K562 (cell line): ENCODE measurements at regions not wholly inside any gene's neighbourhood (a gene's known extent, or its start where the extent isn't known, plus 50 kb on each side); places are given as distances from the start of the nearest gene placed in this dataset.

ENCODE experiments used
- ATAC-seq: fragments of 200-7000 bp; cut with Tn5 transposase; 3 replicates; pipeline ENCODE4 v1.9.1; 2020; ENCODE audit warnings: moderate library complexity
- BruUV-seq: library from RNA; stranded (reverse); fragments of 400-500 nt; replicated peaks from 2 replicates; lab custom pipeline; 2021; lab: Mats Ljungman, UMichigan
- CTCF ChIA-PET: fragments of 300-600 bp; formaldehyde crosslinking; extraction: SDS; loops from one replicate; lab custom pipeline; 2021; ENCODE audit warnings: low intra/inter-chr PET ratio; lab: Yijun Ruan, JAX
- POLR2A ChIA-PET: fragments of 300-600, 350-650 bp; sonication (Branson Sonifier 250); formaldehyde crosslinking; extraction: SDS; loops from one replicate; lab custom pipeline; 2021; ENCODE audit warnings: antibody characterized with exemption, inconsistent platforms; lab: Yijun Ruan, JAX
- DNase-seq, 4 experiments: peaks; one replicate each; pipeline versions ENCODE4 v3.0.0 to v3.0.0-alpha.2; 2011 to 2018; ENCODE audit warnings: low spot score in 3 of 4, mixed read lengths in 3 of 4; ENCODE audit errors: extremely low read depth in 1 of 4
- FAIRE-seq: peaks from 2 replicates; lab custom pipeline; 2011; peaks lifted over from hg19 to GRCh38; lab: Jason Lieb, UNC
- H2AFZ ChIP-seq: 2 replicates; pipeline ENCODE4 v1.6.0; 2011; ENCODE audit warnings: low read depth, low read length, control low read depth, inconsistent platforms
- H3K27ac ChIP-seq: fragments of 200-600 bp; 3 replicates; pipeline ENCODE4 v1.8.0; 2011; ENCODE audit warnings: low read depth, mild to moderate bottlenecking, control low read depth, inconsistent platforms, low read length, moderate library complexity, mixed read lengths; ENCODE audit errors: extremely low read depth
- H3K27me3 ChIP-seq, 2 experiments: fragments of 300-600 bp in 1 of 2; 2 replicates in 1 of 2; 3 replicates in 1 of 2; pipeline versions ENCODE4 v1.6.0 to v1.8.0; 2011; ENCODE audit warnings: inconsistent platforms in 2 of 2, low read length in 2 of 2, mild to moderate bottlenecking in 1 of 2, mixed read lengths in 1 of 2, moderate library complexity in 1 of 2; ENCODE audit not compliant: control insufficient read depth in 2 of 2, insufficient read depth in 2 of 2
- H3K36me3 ChIP-seq: fragments of 300-600 bp; 3 replicates; pipeline ENCODE4 v1.8.0; 2011; ENCODE audit warnings: mild to moderate bottlenecking, low read length, inconsistent platforms; ENCODE audit not compliant: control insufficient read depth, insufficient read depth
- H3K4me1 ChIP-seq, 2 experiments: fragments of 200-600 bp in 1 of 2; replicated peaks in 1 of 2; 2 replicates in 1 of 2; 3 replicates in 1 of 2; pipeline versions ENCODE4 v1.5.1 to v1.8.0; 2011; ENCODE audit warnings: inconsistent platforms in 2 of 2, low read length in 2 of 2, mild to moderate bottlenecking in 1 of 2, mixed read lengths in 1 of 2, moderate library complexity in 1 of 2; ENCODE audit not compliant: control insufficient read depth in 2 of 2, insufficient read depth in 2 of 2
- H3K4me2 ChIP-seq: 2 replicates; pipeline ENCODE4 v1.6.1; 2011; ENCODE audit warnings: low read length, control low read depth, inconsistent platforms, mixed read lengths; ENCODE audit not compliant: insufficient read depth
- H3K4me3 ChIP-seq: fragments of 200-600 bp; sonication (generic), shearing (Covaris generic); 2 replicates; pipeline ENCODE4 v1.5.1; 2016; ENCODE audit warnings: control low read depth, inconsistent platforms
- H3K79me2 ChIP-seq: fragments of 200-600 bp; 3 replicates; pipeline ENCODE4 v1.8.0; 2011; ENCODE audit warnings: low read length, inconsistent platforms; ENCODE audit not compliant: control insufficient read depth, insufficient read depth
- H3K9ac ChIP-seq, 2 experiments: 2 replicates each; pipeline versions ENCODE4 v1.6.0 to v1.6.1; 2011; ENCODE audit warnings: low read depth in 2 of 2, low read length in 2 of 2, control low read depth in 1 of 2, inconsistent platforms in 1 of 2, mild to moderate bottlenecking in 1 of 2, mixed read lengths in 1 of 2; ENCODE audit not compliant: insufficient read depth in 1 of 2
- H3K9me1 ChIP-seq: one replicate; pipeline ENCODE4 v1.6.0; 2011; ENCODE audit warnings: inconsistent platforms, mild to moderate bottlenecking, low read length, moderate library complexity; ENCODE audit not compliant: control insufficient read depth, insufficient read depth
- H3K9me3 ChIP-seq: replicated peaks from 2 replicates; pipeline ENCODE4 v1.5.1; 2011; ENCODE audit warnings: low read depth, low read length, inconsistent platforms; ENCODE audit not compliant: control insufficient read depth, insufficient read depth
- H4K20me1 ChIP-seq: replicated peaks from 2 replicates; pipeline ENCODE4 v1.6.1; 2011; ENCODE audit warnings: low read length, inconsistent platforms, mixed read lengths; ENCODE audit not compliant: control insufficient read depth, insufficient read depth
- ARID3B ChIP-seq: fragments of 250-450 bp; sonication (Bioruptor Pico); IDR thresholded peaks from 2 replicates; pipeline ENCODE4 v1.4.0; 2020; ENCODE audit warnings: borderline replicate concordance
- E4F1 ChIP-seq: fragments of 250-450 bp; sonication (Bioruptor Pico); IDR thresholded peaks from 2 replicates; pipeline ENCODE4 v1.5.0; 2021; ENCODE audit warnings: mild to moderate bottlenecking, borderline replicate concordance
- ZNF316 ChIP-seq: fragments of 450-650 bp; IDR thresholded peaks from 2 replicates; pipeline ENCODE4 v1.6.1; 2016
- ZNF79 ChIP-seq: fragments of 250-450 bp; sonication (Bioruptor Pico); IDR thresholded peaks from 2 replicates; pipeline ENCODE4 v1.4.0; 2020; ENCODE audit warnings: low read depth, mild to moderate bottlenecking, moderate library complexity
- WGBS: fragments of 100-300 bp; shearing (Covaris generic); methylation state at CpG from one replicate; pipeline ENCODE4 v1.1.6; 2016; ENCODE audit warnings: low coverage, mixed read lengths; ENCODE audit not compliant: insufficient coverage; ENCODE audit errors: missing lambda C conversion rate; 5-methylcytosine and 5-hydroxymethylcytosine counted together
- in situ Hi-C: fragments of 300-500 bp; cut with MboI; formaldehyde crosslinking; loops from 4 replicates; pipeline ENCODE4 v1.15.0; 2018; ENCODE audit warnings: inconsistent platforms, mixed read lengths
- intact Hi-C: fragments of 100-400 bp; cut with micrococcal nuclease; formaldehyde crosslinking; loops from 2 replicates; pipeline ENCODE4 v1.14.2; 2022

- H3K9me1 ChIP-seq = no peaks in the 10 kb centered on the region
- no peak for ATAC-seq
- no peaks in the 10 kb centered on the region for H3K4me1 ChIP-seq
- H3K27me3 ChIP-seq = peaks cover 0 to 23% of the 10 kb centered on the region in 2 experiments; a peak in 2 of 5 replicates
- H3K4me3 ChIP-seq = no peak overlapping the region
- H3K36me3 ChIP-seq = no peaks in the 10 kb centered on the region
- ChIA-PET CTCF (no interaction called here), POLR2A (no interaction called here)
- intact Hi-C loops (no loop called here), in situ Hi-C loops (no loop called here)
- H3K79me2 ChIP-seq = no peaks in the 10 kb centered on the region
- no peak for TF ChIP-seq ARID3B (CRISPR knock-in tag)
- no peak for TF ChIP-seq ZNF79 (CRISPR knock-in tag)
- no peaks in the 10 kb centered on the region for H3K9me3 ChIP-seq
- 0% methylated on average over 4 of the region's 4 CpGs for WGBS
- no peak overlapping the region for H3K9ac ChIP-seq
- H3K27ac ChIP-seq = no peak overlapping the region
- no peak for DNase-seq
- no peak overlapping the region for H3K4me2 ChIP-seq
- H4K20me1 ChIP-seq = no peaks in the 10 kb centered on the region; the same call in 1 of the 2 replicates
- BruUV-seq = no TSS peak
- no peak for FAIRE-seq
- no peak overlapping the region for H2AFZ ChIP-seq
These were observed 101.2 kb downstream of the MSX2 start for GRCh38 chr5:174825587-174825986.

GRCh38 chr5:174818430-174818829 is 94.0 kb downstream of the MSX2 start:
- H3K9me1 ChIP-seq = no peaks in the 10 kb centered on the region
- H3K4me2 ChIP-seq = no peak overlapping the region
- CTCF ChIA-PET = no interaction called here
- BruUV-seq = no TSS peak
- no peak overlapping the region for H3K4me3 ChIP-seq
- no peaks in the 10 kb centered on the region for H3K4me1 ChIP-seq
- H3K79me2 ChIP-seq = no peaks in the 10 kb centered on the region
- POLR2A ChIA-PET = no interaction called here
- ATAC-seq = no peak
- intact Hi-C loops (no loop called here), in situ Hi-C loops (no loop called here)
- H2AFZ ChIP-seq = no peak overlapping the region
- WGBS = 0% methylated on average over 2 of the region's 2 CpGs
- TF ChIP-seq ZNF316 (peak; percentile 47), E4F1 (CRISPR knock-in tag) (no peak)
- no peaks in the 10 kb centered on the region for H4K20me1 ChIP-seq
- peaks cover 0 to 8% of the 10 kb centered on the region in 2 experiments; a peak in 1 of 5 replicates for H3K27me3 ChIP-seq
- FAIRE-seq = no peak
- H3K36me3 ChIP-seq = no peaks in the 10 kb centered on the region
- DNase-seq = no peak
- no peak overlapping the region for H3K27ac ChIP-seq
- H3K9ac ChIP-seq = no peak overlapping the region
- H3K9me3 ChIP-seq = no peaks in the 10 kb centered on the region
